Fibroblast of mammary gland (primary cell): ENCODE measurements at regions not wholly inside any gene's neighbourhood (a gene's known extent, or its start where the extent isn't known, plus 50 kb on each side); places are given as distances from the start of the nearest gene placed in this dataset.
A peak's percentile ranks its signal among the peaks of the same experiment; 100 is the strongest.
"Not testable (repeated sequence)": the region's sequence is repeated elsewhere in the genome, so short reads cannot be mapped to it uniquely, and the experiment has no call there.

Source experiments
- DNase-seq: peaks from one replicate; pipeline ENCODE4 v3.0.0-alpha.2; 2010; ENCODE audit warnings: low read depth
- H3K4me3 ChIP-seq: 2 replicates; pipeline ENCODE4 v1.5.1; 2011; ENCODE audit warnings: low read depth, mild to moderate bottlenecking, low read length, moderate library complexity; ENCODE audit not compliant: control insufficient read depth
- CTCF ChIP-seq: conservative IDR thresholded peaks from 2 replicates; pipeline ENCODE4 v1.5.1; 2011; ENCODE audit warnings: low read depth, low read length, inconsistent platforms; ENCODE audit not compliant: control insufficient read depth, insufficient read depth

- H3K4me3 ChIP-seq: no peak overlapping the region
- no peak for DNase-seq
- TF ChIP-seq CTCF: no peak
Observed at GRCh38 chr2:219748671-219749570, 121.5 kb downstream of the SLC4A3 start.

DNA sequence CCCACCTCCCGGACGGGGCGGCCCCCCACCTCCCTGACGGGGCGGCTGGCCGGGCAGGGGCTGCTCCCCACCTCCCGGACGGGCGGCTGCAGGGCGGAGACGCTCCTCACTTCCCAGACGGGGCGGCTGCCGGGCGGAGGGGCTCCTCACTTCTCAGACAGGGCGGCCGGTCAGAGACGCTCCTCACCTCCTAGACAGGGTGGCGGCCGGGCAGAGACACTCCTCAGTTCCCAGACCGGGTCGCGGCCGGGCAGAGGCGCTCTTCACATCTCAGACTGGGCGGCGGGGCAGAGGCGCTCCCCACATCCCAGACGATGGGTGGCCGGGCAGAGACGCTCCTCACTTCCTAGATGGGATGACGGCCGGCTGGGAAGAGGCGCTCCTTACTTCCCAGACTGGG lies 123.7 kb downstream of the SLC4A3 start:
- H3K4me3 ChIP-seq, DNase-seq: not testable (repeated sequence)

GRCh38 chr2:219752726-219753125 lies 125.3 kb downstream of the SLC4A3 start:
- TF ChIP-seq CTCF: no peak
- no peak for DNase-seq
- no peak overlapping the region for H3K4me3 ChIP-seq

GRCh38 chr2:219758907-219759680 lies 131.7 kb downstream of the SLC4A3 start:
- no peak for DNase-seq
- H3K4me3 ChIP-seq: no peak overlapping the region
- TF ChIP-seq CTCF: no peak

- H3K4me3 ChIP-seq: no peak overlapping the region
- no peak for TF ChIP-seq CTCF
- DNase-seq: no peak
Observed at GRCh38 chr2:219759801-219760200, 132.4 kb downstream of the SLC4A3 start.

- no peak overlapping the region for H3K4me3 ChIP-seq
- TF ChIP-seq CTCF: no peak
- DNase-seq: peak; percentile 14
Observed at GRCh38 chr2:219765231-219765911, 137.9 kb downstream of the SLC4A3 start.
